ENCODE measurements at regions not wholly inside any gene's neighbourhood (a gene's known extent, or its start where the extent isn't known, plus 50 kb on each side); places are given as distances from the start of the nearest gene placed in this dataset.

DNA sequence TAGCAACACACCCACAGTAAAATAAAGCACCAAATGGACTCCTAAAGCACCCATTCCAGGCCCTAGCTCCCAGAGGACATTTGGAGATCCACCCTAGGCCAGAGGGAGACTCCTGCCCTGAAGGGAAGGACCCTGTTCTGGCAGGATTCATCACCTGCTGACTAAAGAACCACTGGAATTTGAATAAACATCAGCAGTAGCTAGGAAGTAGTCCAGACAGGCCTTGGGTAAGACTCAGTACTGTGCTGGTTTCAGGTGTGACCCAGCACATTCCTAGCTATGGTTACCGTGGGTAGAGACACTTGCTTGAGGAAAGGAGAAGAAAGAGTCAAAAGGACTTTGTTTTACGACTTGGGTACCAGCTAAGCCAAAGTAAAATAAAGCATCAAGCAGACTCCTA lies 92.7 kb upstream of the LRRC7 start:
- TF ChIP-seq, protein P1, sequence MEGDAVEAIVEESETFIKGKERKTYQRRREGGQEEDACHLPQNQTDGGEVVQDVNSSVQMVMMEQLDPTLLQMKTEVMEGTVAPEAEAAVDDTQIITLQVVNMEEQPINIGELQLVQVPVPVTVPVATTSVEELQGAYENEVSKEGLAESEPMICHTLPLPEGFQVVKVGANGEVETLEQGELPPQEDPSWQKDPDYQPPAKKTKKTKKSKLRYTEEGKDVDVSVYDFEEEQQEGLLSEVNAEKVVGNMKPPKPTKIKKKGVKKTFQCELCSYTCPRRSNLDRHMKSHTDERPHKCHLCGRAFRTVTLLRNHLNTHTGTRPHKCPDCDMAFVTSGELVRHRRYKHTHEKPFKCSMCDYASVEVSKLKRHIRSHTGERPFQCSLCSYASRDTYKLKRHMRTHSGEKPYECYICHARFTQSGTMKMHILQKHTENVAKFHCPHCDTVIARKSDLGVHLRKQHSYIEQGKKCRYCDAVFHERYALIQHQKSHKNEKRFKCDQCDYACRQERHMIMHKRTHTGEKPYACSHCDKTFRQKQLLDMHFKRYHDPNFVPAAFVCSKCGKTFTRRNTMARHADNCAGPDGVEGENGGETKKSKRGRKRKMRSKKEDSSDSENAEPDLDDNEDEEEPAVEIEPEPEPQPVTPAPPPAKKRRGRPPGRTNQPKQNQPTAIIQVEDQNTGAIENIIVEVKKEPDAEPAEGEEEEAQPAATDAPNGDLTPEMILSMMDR (IDR thresholded peaks at IDR 0.05; ENCODE audit: low read depth, low read length) = no peak
- DNase-seq (ENCODE audit: extremely low read depth, low read depth) = no peak

DNA sequence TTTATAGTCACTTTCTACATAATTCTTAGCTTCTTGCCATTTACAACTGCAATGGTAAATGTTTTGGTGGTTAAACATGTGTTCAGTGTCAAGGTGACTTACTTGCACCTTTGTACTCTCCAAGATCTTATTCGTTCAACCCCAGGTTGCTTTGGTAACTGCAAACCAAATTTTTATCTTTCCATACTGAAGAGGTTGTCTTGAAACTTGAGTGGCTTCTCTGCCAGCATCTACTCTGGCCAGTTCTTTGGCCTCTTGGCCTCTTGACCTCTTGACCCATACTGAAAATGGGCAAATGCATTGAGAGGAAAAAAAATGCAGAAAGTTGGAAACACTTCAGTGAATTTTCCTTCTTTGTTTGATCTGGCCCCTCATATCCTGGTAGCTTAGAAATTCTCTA lies 88.0 kb upstream of the LRRC7 start:
- TF ChIP-seq, protein P1 (IDR thresholded peaks at IDR 0.05; ENCODE audit: low read depth, low read length) = no peak
- no peak for DNase-seq (ENCODE audit: extremely low read depth, low read depth)

DNA sequence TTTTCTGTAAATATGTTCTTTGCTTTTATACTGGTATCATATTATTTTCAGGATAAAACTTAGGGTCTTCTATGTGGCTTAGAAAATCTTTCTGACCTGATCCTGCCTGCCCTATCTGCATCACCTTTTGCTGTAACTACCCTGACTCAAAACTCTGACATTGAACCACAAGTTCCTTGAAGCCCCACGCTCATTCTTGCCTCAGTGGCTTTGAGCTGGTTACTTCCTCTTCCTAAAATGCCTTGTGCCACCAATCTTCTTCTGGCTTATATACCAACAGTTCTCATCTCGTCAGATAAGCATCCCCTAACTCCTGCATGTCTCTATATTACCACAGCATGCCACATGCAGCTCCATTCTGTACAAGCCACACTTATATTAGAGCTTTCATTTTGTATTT lies 84.5 kb upstream of the LRRC7 start:
- DNase-seq (ENCODE audit: extremely low read depth, low read depth) = no peak
- TF ChIP-seq, protein P1 (IDR thresholded peaks at IDR 0.05; ENCODE audit: low read depth, low read length) = no peak

DNA sequence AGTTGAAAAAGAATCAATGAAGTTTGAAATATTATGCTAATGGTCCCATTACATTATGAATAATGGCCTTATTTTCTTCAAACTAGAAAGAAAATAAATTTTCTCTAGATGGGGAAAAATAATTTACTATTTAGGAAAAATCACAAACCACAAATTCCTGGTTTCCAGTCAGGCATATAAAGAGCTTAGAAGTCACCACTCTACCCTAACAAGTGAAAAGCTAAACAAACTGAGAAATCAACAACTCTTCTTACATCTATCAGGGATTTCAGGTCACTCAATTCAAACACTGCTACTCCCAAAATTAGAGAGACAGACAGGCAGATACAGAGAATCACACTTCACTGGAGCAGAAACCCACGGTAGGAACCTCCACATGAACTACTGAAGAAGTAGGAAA lies 82.1 kb upstream of the LRRC7 start:
- DNase-seq (ENCODE audit: extremely low read depth, low read depth) = no peak

DNA sequence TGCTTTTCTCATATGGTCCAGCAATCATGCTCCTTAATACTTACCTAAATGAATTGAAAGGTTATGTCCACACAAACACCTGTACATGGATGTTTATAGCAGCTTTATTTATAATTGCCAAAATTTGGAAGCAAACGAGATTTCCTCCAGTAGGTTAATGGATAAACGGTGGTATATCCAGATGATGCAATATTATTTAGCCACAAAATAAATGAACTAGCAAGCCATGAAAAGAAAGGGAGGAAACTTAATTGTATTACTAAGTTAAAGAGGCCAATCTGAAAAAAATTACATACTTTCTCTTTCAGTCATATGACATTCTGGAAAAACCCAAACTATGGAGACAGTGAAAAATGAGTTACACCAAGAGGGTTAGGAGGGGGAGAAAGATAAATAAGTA lies 76.3 kb upstream of the LRRC7 start:
- TF ChIP-seq, protein P1 (IDR thresholded peaks at IDR 0.05; ENCODE audit: low read depth, low read length) = no peak

More for the DNA sequence above, 82.1 kb upstream of the LRRC7 start:
- TF ChIP-seq, protein P1 (IDR thresholded peaks at IDR 0.05; ENCODE audit: low read depth, low read length) = no peak

DNA sequence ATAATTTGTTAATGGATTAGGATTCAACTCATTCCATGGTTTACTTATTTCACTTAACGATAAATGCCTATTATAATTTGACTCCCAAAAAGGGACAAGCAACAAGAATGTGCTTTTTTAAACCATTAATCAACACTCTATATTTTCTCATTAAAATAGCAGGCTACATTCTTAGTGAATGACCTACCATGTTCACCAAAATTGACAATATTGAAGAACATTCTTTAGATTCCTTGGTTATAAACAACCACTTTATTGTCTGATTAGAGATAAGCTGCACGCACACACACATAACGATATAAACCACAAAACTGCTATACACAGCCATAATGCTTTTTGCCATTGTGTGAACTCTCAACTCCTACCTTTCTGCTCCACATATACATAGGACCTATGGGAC lies 75.4 kb upstream of the LRRC7 start:
- TF ChIP-seq, protein P1 (IDR thresholded peaks at IDR 0.05; ENCODE audit: low read depth, low read length) = no peak
- DNase-seq (ENCODE audit: extremely low read depth, low read depth) = no peak

More for the DNA sequence above, 76.3 kb upstream of the LRRC7 start:
- no peak for DNase-seq (ENCODE audit: extremely low read depth, low read depth)

DNA sequence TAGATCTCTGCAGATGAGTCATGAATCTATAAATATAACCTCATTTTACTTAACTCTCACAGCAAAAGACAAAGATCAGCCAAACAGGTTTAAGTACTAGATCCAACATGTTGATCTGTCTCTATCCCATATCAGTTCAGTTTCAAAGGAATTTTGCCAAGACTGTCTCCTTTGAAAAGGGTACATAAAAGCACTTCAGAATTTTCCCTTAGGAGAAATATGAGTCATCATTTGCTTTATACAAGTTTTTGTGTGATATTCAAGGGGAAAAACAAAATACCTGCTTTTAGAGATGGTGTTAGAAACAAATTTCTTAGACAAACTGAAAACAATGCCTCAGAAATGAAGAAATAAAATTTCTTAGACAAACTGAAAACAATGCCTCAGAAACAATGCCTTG lies 73.5 kb upstream of the LRRC7 start:
- no peak for DNase-seq (ENCODE audit: extremely low read depth, low read depth)
- TF ChIP-seq, protein P1 (IDR thresholded peaks at IDR 0.05; ENCODE audit: low read depth, low read length) = no peak

All from AG09319 (cell line).